SJCRH30 (cell line): ENCODE measurements at regions not wholly inside any gene's neighbourhood (a gene's known extent, or its start where the extent isn't known, plus 50 kb on each side); places are given as distances from the start of the nearest gene placed in this dataset.

Experiments
- DNase-seq, 2 experiments: peaks; one replicate each; pipeline ENCODE4 v3.0.0-alpha.2; 2015 to 2020
- H3K27ac ChIP-seq: fragments of 250-450 bp; sonication (Bioruptor Pico); 2 replicates; pipeline ENCODE4 v1.5.1; 2020; ENCODE audit warnings: mild to moderate bottlenecking, moderate library complexity
- H3K27me3 ChIP-seq: fragments of 250-450 bp; sonication (Bioruptor Pico); 2 replicates; pipeline ENCODE4 v1.5.1; 2020; ENCODE audit warnings: mild to moderate bottlenecking, moderate library complexity
- H3K36me3 ChIP-seq: fragments of 250-450 bp; sonication (Bioruptor Pico); 2 replicates; pipeline ENCODE4 v1.5.1; 2020; ENCODE audit warnings: mild to moderate bottlenecking, moderate library complexity
- H3K4me1 ChIP-seq: fragments of 250-450 bp; sonication (Bioruptor Pico); 2 replicates; pipeline ENCODE4 v1.5.1; 2020; ENCODE audit warnings: mild to moderate bottlenecking, moderate library complexity
- H3K4me3 ChIP-seq: fragments of 250-450 bp; sonication (Bioruptor Pico); 2 replicates; pipeline ENCODE4 v1.5.1; 2020; ENCODE audit warnings: mild to moderate bottlenecking, moderate library complexity
- H3K9me3 ChIP-seq: fragments of 250-450 bp; sonication (Bioruptor Pico); replicated peaks from 2 replicates; pipeline ENCODE4 v1.5.1; 2020; ENCODE audit warnings: mild to moderate bottlenecking, moderate library complexity

DNA sequence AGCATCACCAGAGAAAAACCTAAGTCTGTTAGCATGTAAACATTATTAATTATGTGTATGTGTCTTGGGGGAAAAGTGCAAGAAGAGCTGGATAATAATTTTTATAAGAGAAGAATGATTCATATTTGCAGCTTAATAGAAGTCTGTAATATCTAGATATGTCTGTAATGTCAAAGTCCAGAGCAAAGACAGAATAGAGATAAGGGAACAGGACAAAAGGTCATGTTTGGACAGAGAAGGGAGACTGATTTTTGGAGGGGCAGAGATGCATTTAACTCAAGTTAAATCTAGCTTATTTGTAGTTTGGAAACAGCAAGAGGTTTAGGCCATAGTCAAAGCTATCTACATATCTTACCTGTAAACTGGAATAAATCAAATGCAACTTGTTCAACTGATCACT lies 61.2 kb downstream of the MAGED1 start:
- Histone ChIP-seq H3K27ac (no peak overlapping the region), H3K27me3 (no peaks in the 10 kb centered on the region), H3K9me3 (no peaks in the 10 kb centered on the region), H3K4me1 (no peaks in the 10 kb centered on the region), H3K36me3 (no peaks in the 10 kb centered on the region), H3K4me3 (no peak overlapping the region)
- DNase-seq, result no peak

DNA sequence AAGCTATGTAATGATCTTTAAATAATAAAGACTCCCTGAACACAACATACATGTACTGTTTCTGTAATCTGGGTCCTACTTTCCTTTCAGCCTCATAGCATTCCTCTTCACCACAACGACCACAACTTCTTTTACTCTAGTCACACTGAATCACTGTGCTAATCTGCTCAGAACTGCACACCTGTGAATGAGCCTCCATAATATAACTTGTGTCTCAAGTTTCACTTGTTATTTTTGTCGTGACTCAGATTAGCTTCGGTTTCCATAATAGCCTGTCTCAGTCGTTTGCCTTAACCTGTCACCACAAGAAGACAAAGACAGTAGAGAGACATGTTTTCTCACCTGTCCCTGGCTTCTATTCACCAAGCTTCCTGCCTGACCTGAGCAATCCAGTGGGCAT lies 61.8 kb downstream of the MAGED1 start:
- H3K27me3 ChIP-seq, result no peaks in the 10 kb centered on the region
- H3K4me3 ChIP-seq, result no peak overlapping the region
- no peaks in the 10 kb centered on the region for H3K9me3 ChIP-seq
- no peak overlapping the region for H3K27ac ChIP-seq
- H3K4me1 ChIP-seq, result no peaks in the 10 kb centered on the region
- DNase-seq, result peak; percentile 6 to 56
- H3K36me3 ChIP-seq, result no peaks in the 10 kb centered on the region

DNA sequence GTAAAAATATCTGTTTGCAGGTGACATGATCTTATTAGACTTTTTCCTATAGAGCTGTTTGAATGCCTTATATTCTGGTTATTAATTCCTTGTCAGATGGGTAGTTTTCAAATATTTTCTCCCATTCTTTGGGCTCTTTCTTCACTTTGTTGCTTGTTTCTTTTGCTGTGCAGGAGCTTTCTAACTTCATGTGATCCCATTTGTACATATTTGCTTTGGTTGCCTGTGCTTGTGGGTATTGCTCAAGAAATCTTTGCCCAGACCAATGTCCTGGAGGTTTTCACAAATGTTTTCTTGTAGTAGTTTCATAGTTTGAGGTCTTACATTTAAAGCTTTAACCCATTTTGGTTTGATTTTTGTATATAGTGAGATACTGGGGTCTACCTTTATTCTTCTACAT lies 63.0 kb downstream of the MAGED1 start:
- Histone ChIP-seq H3K27ac (no peak overlapping the region), H3K36me3 (no peaks in the 10 kb centered on the region), H3K9me3 (no peaks in the 10 kb centered on the region), H3K4me1 (no peaks in the 10 kb centered on the region), H3K4me3 (no peak overlapping the region), H3K27me3 (no peaks in the 10 kb centered on the region)
- no peak for DNase-seq

DNA sequence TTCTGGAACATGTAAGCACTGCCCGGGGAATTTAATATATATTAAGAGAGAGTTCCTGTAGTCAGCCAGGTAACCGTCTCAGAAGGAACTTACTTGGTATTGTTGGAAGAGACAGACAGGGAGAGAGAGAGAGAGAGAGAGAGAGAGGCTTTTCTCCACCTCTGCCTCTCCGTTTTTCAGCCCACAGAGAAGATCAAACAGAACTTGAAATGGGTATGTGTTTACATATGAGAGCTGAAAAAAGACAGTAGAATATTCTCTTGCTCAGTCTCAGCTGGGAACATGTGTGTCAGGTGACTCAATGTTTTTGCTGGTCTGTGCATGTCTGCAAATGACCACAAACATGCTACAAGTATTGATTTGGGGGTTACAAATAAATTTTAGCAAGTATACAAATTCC lies 81.9 kb downstream of the MAGED1 start:
- H3K36me3 ChIP-seq, result no peaks in the 10 kb centered on the region
- no peak for DNase-seq
- no peaks in the 10 kb centered on the region for H3K4me1 ChIP-seq
- H3K27me3 ChIP-seq, result no peaks in the 10 kb centered on the region
- no peaks in the 10 kb centered on the region for H3K9me3 ChIP-seq
- H3K27ac ChIP-seq, result no peak overlapping the region
- H3K4me3 ChIP-seq, result no peak overlapping the region

DNA sequence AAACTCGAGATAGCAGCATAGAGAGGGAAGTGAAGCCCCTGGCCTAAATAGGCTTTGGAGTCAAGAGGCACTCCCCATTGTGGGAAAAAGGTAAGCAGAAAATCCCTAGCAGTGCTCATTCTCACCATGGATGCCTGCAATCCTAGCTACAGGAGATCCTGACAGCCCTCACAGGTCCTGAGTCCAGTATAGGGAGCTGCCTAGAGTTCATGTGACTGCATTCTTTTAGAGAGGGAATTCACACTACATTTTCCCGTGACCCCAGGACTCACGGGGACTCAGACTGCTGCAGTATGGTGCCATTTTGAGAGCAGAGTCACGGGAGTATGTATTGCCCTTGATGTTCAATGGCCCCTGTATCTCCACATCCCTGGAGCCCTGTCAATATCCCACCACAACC lies 82.4 kb downstream of the MAGED1 start:
- no peak for DNase-seq
- no peaks in the 10 kb centered on the region for H3K9me3 ChIP-seq
- no peak overlapping the region for H3K4me3 ChIP-seq
- no peaks in the 10 kb centered on the region for H3K4me1 ChIP-seq
- no peaks in the 10 kb centered on the region for H3K27me3 ChIP-seq
- H3K36me3 ChIP-seq, result no peaks in the 10 kb centered on the region
- no peak overlapping the region for H3K27ac ChIP-seq

DNA sequence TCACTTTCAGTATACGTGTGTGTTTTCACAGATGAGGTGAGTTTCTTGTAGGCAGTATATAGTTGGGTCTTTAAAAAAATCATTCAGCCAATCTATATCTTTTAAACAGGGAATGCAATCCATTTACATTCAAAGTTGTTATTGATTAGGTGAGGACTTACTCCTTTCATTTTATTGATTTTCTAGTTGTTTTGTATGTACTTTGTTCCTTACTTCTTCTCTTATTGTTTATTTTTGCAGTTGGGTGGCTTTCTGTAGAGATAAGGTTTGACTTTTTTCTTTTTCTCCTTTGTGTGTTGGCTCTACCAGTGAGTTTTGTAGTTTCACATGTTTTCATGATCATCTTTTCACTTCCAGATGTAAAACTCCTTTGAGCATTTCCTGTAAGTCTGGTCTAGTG lies 83.1 kb downstream of the MAGED1 start:
- Histone ChIP-seq H3K27me3 (no peaks in the 10 kb centered on the region), H3K4me1 (no peaks in the 10 kb centered on the region), H3K9me3 (no peaks in the 10 kb centered on the region), H3K27ac (no peak overlapping the region), H3K36me3 (no peaks in the 10 kb centered on the region), H3K4me3 (no peak overlapping the region)
- no peak for DNase-seq
